ENCODE measurements at regions not wholly inside any gene's neighbourhood (a gene's known extent, or its start where the extent isn't known, plus 50 kb on each side); places are given as distances from the start of the nearest gene placed in this dataset.
A peak's percentile ranks its signal among the peaks of the same experiment; 100 is the strongest.

GRCh38 chr9:22773501-22774220, 327.0 kb downstream of the DMRTA1 start:
- CTCF ChIA-PET: no interaction called here
- H3K27ac ChIP-seq: no peak overlapping the region
- POLR2A ChIA-PET (ENCODE audit: low non-redundant PET): no interaction called here
- TF ChIP-seq CTCF (conservative IDR thresholded peaks at IDR 0.05; ENCODE audit: low read depth): no peak
- no peak for DNase-seq (ENCODE audit: low spot score)

GRCh38 chr9:22790329-22790728, 343.7 kb downstream of the DMRTA1 start:
- TF ChIP-seq CTCF (conservative IDR thresholded peaks at IDR 0.05; ENCODE audit: low read depth): no peak
- no peak for DNase-seq (ENCODE audit: low spot score)
- POLR2A ChIA-PET (ENCODE audit: low non-redundant PET): no interaction called here
- no peak overlapping the region for H3K27ac ChIP-seq
- CTCF ChIA-PET: no interaction called here

- CTCF ChIA-PET: no interaction called here
- POLR2A ChIA-PET (ENCODE audit: low non-redundant PET): no interaction called here
- DNase-seq (ENCODE audit: low spot score): no peak
- no peak for TF ChIP-seq CTCF (conservative IDR thresholded peaks at IDR 0.05; ENCODE audit: low read depth)
- H3K27ac ChIP-seq: no peak overlapping the region
Measured at GRCh38 chr9:22808876-22809275, 362.3 kb downstream of the DMRTA1 start.

DNA sequence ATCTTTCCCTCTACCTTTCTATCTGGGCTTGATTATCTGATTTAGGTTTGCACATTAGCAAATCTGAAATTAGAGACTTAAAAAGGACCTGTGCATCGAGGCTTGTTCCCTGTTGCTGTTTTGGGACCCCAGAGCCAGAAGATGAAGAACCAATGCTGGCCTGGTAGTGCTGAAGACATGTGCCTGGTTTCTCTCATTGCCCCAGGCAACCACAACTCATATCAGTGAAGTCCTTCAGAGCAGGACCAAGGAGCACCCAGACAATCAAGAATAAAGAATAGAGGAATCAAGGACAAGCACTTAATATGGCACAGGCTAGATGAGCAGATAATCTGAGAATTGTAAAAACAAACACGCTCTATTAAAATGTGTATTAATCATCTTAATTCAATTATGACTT, 362.7 kb downstream of the DMRTA1 start:
- TF ChIP-seq CTCF (conservative IDR thresholded peaks at IDR 0.05; ENCODE audit: low read depth): no peak
- ChIA-PET CTCF (interaction anchor here (1.0 kb wide), 1 partner anchor 339 kb away, joined by 4 read pairs; no protein-coding TSS in a partner anchor), POLR2A (ENCODE audit: low non-redundant PET) (no interaction called here)
- no peak overlapping the region for H3K27ac ChIP-seq
- no peak for DNase-seq (ENCODE audit: low spot score)

DNA sequence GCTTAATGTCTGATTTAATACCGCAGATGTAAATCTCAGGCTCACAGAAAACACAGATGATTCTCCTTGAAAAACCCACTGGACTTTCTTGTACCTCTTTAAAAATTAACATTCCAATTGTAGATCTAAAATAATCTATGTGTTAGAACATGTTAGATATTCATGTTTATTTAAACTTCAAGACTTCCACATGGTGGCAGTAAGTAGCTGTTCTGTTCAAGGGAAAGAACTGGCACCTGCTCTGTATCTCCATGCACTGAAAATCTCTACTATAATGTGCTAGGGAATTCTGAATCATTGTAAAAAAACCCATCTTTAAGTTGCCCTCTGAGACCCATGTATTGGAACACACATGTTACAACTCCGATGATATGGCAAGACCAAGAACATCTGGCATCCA, 366.9 kb downstream of the DMRTA1 start:
- peak; percentile 26; the same call in 1 of the 2 replicates for TF ChIP-seq CTCF (conservative IDR thresholded peaks at IDR 0.05; ENCODE audit: low read depth)
- ChIA-PET POLR2A (ENCODE audit: low non-redundant PET) (no interaction called here), CTCF (no interaction called here)
- no peak for DNase-seq (ENCODE audit: low spot score)
- H3K27ac ChIP-seq: no peak overlapping the region

GRCh38 chr9:22815246-22815645, 368.6 kb downstream of the DMRTA1 start:
- H3K27ac ChIP-seq: no peak overlapping the region
- DNase-seq (ENCODE audit: low spot score): no peak
- no peak for TF ChIP-seq CTCF (conservative IDR thresholded peaks at IDR 0.05; ENCODE audit: low read depth)
- POLR2A ChIA-PET (ENCODE audit: low non-redundant PET): no interaction called here
- CTCF ChIA-PET: no interaction called here
